Glutamatergic neuron (in vitro differentiated cells): ENCODE measurements at regions not wholly inside any gene's neighbourhood (a gene's known extent, or its start where the extent isn't known, plus 50 kb on each side); places are given as distances from the start of the nearest gene placed in this dataset.

Experiments
- DNase-seq: peaks from one replicate; pipeline ENCODE4 v3.0.0; 2022
- H3K27ac Mint-ChIP-seq: one replicate; pipeline ENCODE4 v1.8.0; 2020; ENCODE audit warnings: mild to moderate bottlenecking, mixed read lengths, inconsistent platforms; ENCODE audit not compliant: unreplicated experiment
- H3K27me3 Mint-ChIP-seq: one replicate; pipeline ENCODE4 v1.8.0; 2020; ENCODE audit warnings: mild to moderate bottlenecking, moderate library complexity, mixed read lengths, inconsistent platforms; ENCODE audit not compliant: unreplicated experiment
- H3K36me3 Mint-ChIP-seq: one replicate; pipeline ENCODE4 v1.8.0; 2020; ENCODE audit warnings: mild to moderate bottlenecking, mixed read lengths, inconsistent platforms; ENCODE audit not compliant: unreplicated experiment
- H3K4me1 Mint-ChIP-seq: one replicate; pipeline ENCODE4 v1.8.0; 2020; ENCODE audit warnings: mild to moderate bottlenecking, low read depth, mixed read lengths, inconsistent platforms; ENCODE audit not compliant: unreplicated experiment
- H3K4me3 Mint-ChIP-seq: one replicate; pipeline ENCODE4 v1.8.0; 2020; ENCODE audit warnings: mild to moderate bottlenecking, mixed read lengths, inconsistent platforms; ENCODE audit not compliant: unreplicated experiment
- H3K9me3 Mint-ChIP-seq: one replicate; pipeline ENCODE4 v1.8.0; 2020; ENCODE audit warnings: mild to moderate bottlenecking, moderate library complexity, mixed read lengths, inconsistent platforms; ENCODE audit not compliant: unreplicated experiment
- CTCF ChIP-seq: fragments of 200-600 bp; sonication (generic); IDR thresholded peaks from one replicate; pipeline ENCODE4 v1.5.0; 2021; ENCODE audit not compliant: partially characterized antibody, unreplicated experiment

DNA sequence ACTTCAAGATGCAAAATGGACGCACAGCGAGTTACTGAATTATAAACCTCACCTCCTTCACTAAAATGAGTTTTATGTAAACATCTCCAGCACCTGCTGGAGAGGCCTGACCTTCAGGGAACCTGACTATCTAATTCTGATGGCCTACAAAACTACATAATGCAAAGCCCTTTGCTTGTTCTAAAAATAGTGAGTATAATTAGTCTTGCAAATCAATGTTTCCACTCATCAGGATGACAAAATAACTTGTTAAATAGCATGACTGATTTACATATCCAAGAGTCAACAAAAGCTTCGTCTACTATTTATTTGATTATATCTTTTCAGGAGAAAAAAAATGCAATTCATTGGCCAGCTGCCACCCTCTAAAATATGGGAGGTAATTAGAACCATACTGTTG lies 326.3 kb upstream of the MC4R start:
- DNase-seq: no peak
- no peak for TF ChIP-seq CTCF
- no peaks in the 10 kb centered on the region for H3K9me3 Mint-ChIP-seq
- H3K4me1 Mint-ChIP-seq: no peaks in the 10 kb centered on the region
- H3K27me3 Mint-ChIP-seq: no peaks in the 10 kb centered on the region
- H3K36me3 Mint-ChIP-seq: no peaks in the 10 kb centered on the region
- no peak overlapping the region for H3K4me3 Mint-ChIP-seq
- H3K27ac Mint-ChIP-seq: no peak overlapping the region

DNA sequence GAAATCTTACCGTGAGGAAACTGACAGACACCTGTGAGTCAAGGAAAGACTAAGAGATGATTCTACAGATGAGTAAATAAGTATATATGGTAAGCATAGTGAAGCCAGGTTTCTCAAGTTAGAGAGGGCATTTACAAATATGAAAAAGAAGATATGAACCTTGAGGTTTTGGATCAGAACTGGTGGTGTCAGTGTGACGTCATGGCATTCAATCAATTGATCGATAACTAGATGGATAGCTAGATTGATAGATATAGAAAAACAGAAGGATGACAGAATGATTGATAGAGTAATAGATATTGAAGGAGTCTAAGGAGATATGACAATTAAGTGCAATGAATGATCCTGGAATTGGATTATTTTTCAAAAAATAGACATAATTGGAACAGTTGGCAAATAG lies 350.2 kb upstream of the MC4R start:
- no peaks in the 10 kb centered on the region for H3K36me3 Mint-ChIP-seq
- no peak overlapping the region for H3K27ac Mint-ChIP-seq
- H3K4me3 Mint-ChIP-seq: no peak overlapping the region
- peaks cover 2% of the 10 kb centered on the region for H3K9me3 Mint-ChIP-seq
- TF ChIP-seq CTCF: no peak
- DNase-seq: no peak
- H3K4me1 Mint-ChIP-seq: no peaks in the 10 kb centered on the region
- H3K27me3 Mint-ChIP-seq: no peaks in the 10 kb centered on the region

- no peaks in the 10 kb centered on the region for H3K4me1 Mint-ChIP-seq
- H3K27me3 Mint-ChIP-seq: no peaks in the 10 kb centered on the region
- no peaks in the 10 kb centered on the region for H3K9me3 Mint-ChIP-seq
- TF ChIP-seq CTCF: no peak
- no peaks in the 10 kb centered on the region for H3K36me3 Mint-ChIP-seq
- no peak overlapping the region for H3K27ac Mint-ChIP-seq
- no peak overlapping the region for H3K4me3 Mint-ChIP-seq
- DNase-seq: no peak
Observed at GRCh38 chr18:60732143-60732542, 359.6 kb upstream of the MC4R start.

DNA sequence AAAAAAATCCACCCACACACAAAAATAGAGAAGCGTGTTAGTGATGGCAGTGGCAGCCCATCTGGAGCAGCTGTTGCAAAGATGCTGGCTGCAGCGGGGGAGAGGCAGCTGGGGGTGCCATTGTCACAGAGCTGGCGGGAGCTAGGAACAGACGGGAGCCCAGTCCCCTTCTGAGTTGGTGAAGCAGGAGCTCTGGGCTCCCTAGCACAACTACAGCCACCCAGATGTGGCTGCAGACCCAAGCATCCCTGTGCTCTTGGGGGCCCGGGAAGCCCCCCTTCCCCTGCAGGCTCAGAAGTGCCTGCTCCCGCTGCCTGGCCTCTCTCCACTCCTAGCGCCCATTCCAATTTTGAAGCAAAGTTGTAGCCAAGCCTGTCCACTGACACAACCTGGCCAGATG lies 366.6 kb upstream of the MC4R start:
- TF ChIP-seq CTCF: no peak
- Mint-ChIP-seq H3K27ac (no peak overlapping the region), H3K27me3 (no peaks in the 10 kb centered on the region)

GRCh38 chr18:60740313-60740712 lies 367.7 kb upstream of the MC4R start:
- Mint-ChIP-seq H3K4me3 (no peak overlapping the region), H3K27ac (no peak overlapping the region), H3K4me1 (no peaks in the 10 kb centered on the region), H3K36me3 (no peaks in the 10 kb centered on the region), H3K9me3 (no peaks in the 10 kb centered on the region), H3K27me3 (no peaks in the 10 kb centered on the region)
- DNase-seq: no peak
- TF ChIP-seq CTCF: no peak

More for the DNA sequence above, 366.6 kb upstream of the MC4R start:
- no peaks in the 10 kb centered on the region for H3K36me3 Mint-ChIP-seq
- no peaks in the 10 kb centered on the region for H3K9me3 Mint-ChIP-seq
- peak; percentile 24 for DNase-seq
- H3K4me1 Mint-ChIP-seq: no peaks in the 10 kb centered on the region
- no peak overlapping the region for H3K4me3 Mint-ChIP-seq
